GM12874 (cell line): ENCODE measurements at regions not wholly inside any gene's neighbourhood (a gene's known extent, or its start where the extent isn't known, plus 50 kb on each side); places are given as distances from the start of the nearest gene placed in this dataset.

Source experiments
- CTCF ChIP-seq: IDR thresholded peaks from 2 replicates; pipeline ENCODE4 v1.5.1; 2011; ENCODE audit warnings: low read depth, mild to moderate bottlenecking, control low read depth, low read length, moderate library complexity; ENCODE audit not compliant: insufficient read depth

DNA sequence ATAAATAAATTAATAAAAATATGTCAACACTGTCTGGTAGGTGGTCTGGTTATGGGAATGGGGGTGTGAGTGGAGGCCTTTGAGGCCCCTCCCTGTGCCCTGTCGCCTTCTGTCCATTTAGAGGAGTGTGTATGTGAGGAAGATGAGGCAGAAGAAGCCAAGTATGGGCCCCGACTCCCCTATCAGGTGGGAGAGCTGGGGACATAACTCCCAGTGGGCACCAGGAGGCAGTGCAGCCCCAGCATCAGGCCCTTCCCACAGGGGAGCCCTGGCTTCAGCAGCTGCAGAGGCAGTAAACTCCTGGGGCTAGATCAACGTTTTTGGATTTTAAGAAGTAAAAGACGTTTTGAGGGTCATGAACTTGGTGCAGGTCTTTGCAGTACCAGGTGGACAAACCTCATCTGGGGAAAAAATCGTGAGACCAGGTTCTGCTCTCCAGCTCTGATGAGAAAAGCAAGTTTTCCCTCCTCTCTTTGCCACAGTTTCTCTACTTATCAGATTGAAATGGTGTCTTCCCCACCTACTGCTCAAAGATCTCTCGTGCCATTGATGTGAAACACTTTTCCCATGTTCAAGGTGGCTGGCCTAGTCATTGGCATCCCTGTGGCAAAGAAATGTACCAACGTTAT is 167.8 kb upstream of the EEPD1 start:
- TF ChIP-seq CTCF, result peak; percentile 93

DNA sequence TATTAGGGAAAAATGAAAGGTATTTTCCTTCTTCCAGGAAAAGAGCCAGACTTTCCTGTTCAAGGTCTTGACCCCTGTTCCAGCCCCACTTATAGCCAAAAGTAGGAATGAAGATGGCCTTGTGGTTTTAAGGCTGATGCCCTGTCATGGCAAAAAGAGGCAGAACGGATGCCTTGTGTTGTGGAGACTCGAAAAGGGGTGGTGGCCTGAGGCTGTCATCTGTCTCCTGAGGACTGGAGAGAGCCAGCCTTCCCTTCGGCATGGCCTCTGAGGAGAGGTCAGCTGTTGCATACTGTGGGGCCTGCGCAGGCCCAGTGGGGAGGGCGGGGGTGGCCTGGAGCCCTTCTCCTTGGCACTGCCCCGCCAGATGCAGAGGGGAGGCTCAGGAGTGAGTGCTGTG is 166.0 kb upstream of the EEPD1 start:
- no peak for TF ChIP-seq CTCF

- no peak for TF ChIP-seq CTCF
Measured at GRCh38 chr7:35988105-35988504, 164.9 kb upstream of the EEPD1 start.

- no peak for TF ChIP-seq CTCF
Measured at GRCh38 chr7:35988818-35989217, 164.2 kb upstream of the EEPD1 start.

- TF ChIP-seq CTCF, result no peak
Measured at GRCh38 chr7:35991511-35992232, 161.4 kb upstream of the EEPD1 start.

DNA sequence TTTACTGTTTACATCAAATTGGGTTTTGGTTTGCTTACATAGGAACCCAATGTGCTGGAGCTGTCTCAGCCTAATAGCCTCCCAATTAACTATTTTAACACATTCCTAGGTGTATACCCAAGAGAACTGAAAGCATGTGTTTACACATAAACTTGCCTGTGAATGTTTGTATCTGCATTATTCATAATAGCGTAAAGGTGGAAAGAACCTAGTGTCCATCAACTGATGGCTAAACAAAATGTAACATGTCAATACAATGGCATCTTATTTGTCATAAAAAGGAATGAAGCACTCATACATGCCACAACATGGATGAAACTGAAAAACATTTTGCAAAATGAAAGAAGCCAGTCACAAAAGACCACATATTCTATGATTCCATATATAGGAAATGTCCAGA is 160.6 kb upstream of the EEPD1 start:
- TF ChIP-seq CTCF, result no peak

- TF ChIP-seq CTCF, result no peak
Measured at GRCh38 chr7:35993113-35993512, 159.9 kb upstream of the EEPD1 start.
